WERI-Rb-1 (cell line): ENCODE measurements at regions not wholly inside any gene's neighbourhood (a gene's known extent, or its start where the extent isn't known, plus 50 kb on each side); places are given as distances from the start of the nearest gene placed in this dataset.

Experiments
- DNase-seq: peaks from one replicate; pipeline ENCODE4 v3.0.0-alpha.2; 2020
- H3K27ac ChIP-seq: fragments of 250-450 bp; sonication (Bioruptor Pico); 2 replicates; pipeline ENCODE4 v1.5.1; 2020; ENCODE audit warnings: mild to moderate bottlenecking, moderate library complexity
- H3K27me3 ChIP-seq: fragments of 250-450 bp; sonication (Bioruptor Pico); 2 replicates; pipeline ENCODE4 v1.5.1; 2021; ENCODE audit warnings: mild to moderate bottlenecking, low read depth, moderate library complexity; ENCODE audit not compliant: insufficient read depth, severe bottlenecking
- H3K36me3 ChIP-seq: fragments of 250-450 bp; sonication (Bioruptor Pico); 2 replicates; pipeline ENCODE4 v1.5.1; 2020; ENCODE audit warnings: mild to moderate bottlenecking, moderate library complexity
- H3K4me3 ChIP-seq: 2 replicates; pipeline ENCODE4 v1.5.1; 2011; ENCODE audit warnings: low read depth, mild to moderate bottlenecking, control low read depth, low read length
- H3K9me3 ChIP-seq: fragments of 250-450 bp; sonication (Bioruptor Pico); 2 replicates; pipeline ENCODE4 v1.5.1; 2021; ENCODE audit warnings: mild to moderate bottlenecking, moderate library complexity; ENCODE audit not compliant: severe bottlenecking
- CTCF ChIP-seq: IDR thresholded peaks from 2 replicates; pipeline ENCODE4 v1.5.1; 2011; ENCODE audit warnings: low read depth, mild to moderate bottlenecking, control low read depth, inconsistent platforms, low read length

- Histone ChIP-seq H3K27me3 (no peaks in the 10 kb centered on the region), H3K36me3 (no peaks in the 10 kb centered on the region), H3K4me3 (no peak overlapping the region), H3K9me3 (no peaks in the 10 kb centered on the region), H3K27ac (no peak overlapping the region)
- DNase-seq, result no peak
- no peak for TF ChIP-seq CTCF
These were observed 200.1 kb upstream of the GUCY1A2 start for GRCh38 chr11:107218123-107219013.

- Histone ChIP-seq H3K27ac (no peak overlapping the region), H3K9me3 (no peaks in the 10 kb centered on the region), H3K27me3 (no peaks in the 10 kb centered on the region), H3K4me3 (no peak overlapping the region), H3K36me3 (no peaks in the 10 kb centered on the region)
- TF ChIP-seq CTCF, result no peak
- no peak for DNase-seq
These were observed 199.2 kb upstream of the GUCY1A2 start for GRCh38 chr11:107217444-107217843.

- Histone ChIP-seq H3K27me3 (no peaks in the 10 kb centered on the region), H3K4me3 (no peak overlapping the region), H3K36me3 (no peaks in the 10 kb centered on the region), H3K27ac (no peak overlapping the region), H3K9me3 (no peaks in the 10 kb centered on the region)
- no peak for TF ChIP-seq CTCF
- DNase-seq, result no peak
These were observed 196.7 kb upstream of the GUCY1A2 start for GRCh38 chr11:107215010-107215409.

GRCh38 chr11:107203656-107204055 is 185.4 kb upstream of the GUCY1A2 start:
- H3K9me3 ChIP-seq, result no peaks in the 10 kb centered on the region
- H3K27ac ChIP-seq, result no peak overlapping the region
- H3K36me3 ChIP-seq, result no peaks in the 10 kb centered on the region
- no peak overlapping the region for H3K4me3 ChIP-seq
- no peak for DNase-seq
- TF ChIP-seq CTCF, result no peak
- no peaks in the 10 kb centered on the region for H3K27me3 ChIP-seq

GRCh38 chr11:107202241-107202640 is 184.0 kb upstream of the GUCY1A2 start:
- Histone ChIP-seq H3K27me3 (no peaks in the 10 kb centered on the region), H3K4me3 (no peak overlapping the region), H3K36me3 (no peaks in the 10 kb centered on the region), H3K27ac (no peak overlapping the region), H3K9me3 (no peaks in the 10 kb centered on the region)
- no peak for DNase-seq
- no peak for TF ChIP-seq CTCF
